Kidney (tissue), 13 donors: ENCODE measurements at regions not wholly inside any gene's neighbourhood (a gene's known extent, or its start where the extent isn't known, plus 50 kb on each side); places are given as distances from the start of the nearest gene placed in this dataset.
A peak's percentile ranks its signal among the peaks of the same experiment; 100 is the strongest.

Experiments used
- DNase-seq, 5 donors: peaks; one replicate each; pipeline ENCODE4 v3.0.0-alpha.2; 2013 to 2020
- FAIRE-seq: peaks from 2 replicates; lab custom pipeline; 2012; peaks lifted over from hg19 to GRCh38; lab: Jason Lieb, UNC
- H3K27ac ChIP-seq, 2 donors: one replicate each; pipeline ENCODE4 v1.7.0; 2013; ENCODE audit warnings: low read depth in 2 of 2, low read length in 2 of 2, inconsistent platforms in 1 of 2
- H3K27me3 ChIP-seq: one replicate; pipeline ENCODE4 v1.7.1; 2013; ENCODE audit warnings: low read length, inconsistent platforms; ENCODE audit not compliant: control insufficient read depth, insufficient read depth
- H3K36me3 ChIP-seq, 3 donors: one replicate each; pipeline versions ENCODE4 v1.7.0 to v1.7.1; 2013; ENCODE audit warnings: low read length in 3 of 3, control low read depth in 1 of 3, inconsistent platforms in 1 of 3; ENCODE audit not compliant: insufficient read depth in 3 of 3, control insufficient read depth in 2 of 3
- H3K4me1 ChIP-seq, 3 donors: one replicate each; pipeline versions ENCODE4 v1.7.0 to v1.7.1; 2013; ENCODE audit warnings: low read length in 3 of 3, inconsistent platforms in 1 of 3, low read depth in 1 of 3; ENCODE audit not compliant: control insufficient read depth in 2 of 3, insufficient read depth in 2 of 3
- H3K4me3 ChIP-seq, 3 donors: one replicate each; pipeline versions ENCODE4 v1.7.0 to v1.8.1; 2013; ENCODE audit warnings: low read length in 3 of 3, control low read depth in 1 of 3, inconsistent platforms in 1 of 3
- H3K9ac ChIP-seq, 3 donors: one replicate each; pipeline versions ENCODE4 v1.7.0 to v1.7.1; 2013; ENCODE audit warnings: low read length in 3 of 3, control low read depth in 1 of 3, inconsistent platforms in 1 of 3
- H3K9me3 ChIP-seq, 3 donors: one replicate each; pipeline versions ENCODE4 v1.7.0 to v1.7.1; 2013; ENCODE audit warnings: low read length in 3 of 3, control low read depth in 1 of 3, inconsistent platforms in 1 of 3; ENCODE audit not compliant: control insufficient read depth in 2 of 3, insufficient read depth in 1 of 3
- intact Hi-C: fragments of 100-400 bp; cut with DNase I; formaldehyde crosslinking; loops from one replicate; pipeline ENCODE4 v1.11.1; 2022
- TF ChIP-seq, protein P1 (sequence below): IDR thresholded peaks from 3 replicates; pipeline ENCODE4 v1.5.1; 2012; ENCODE audit warnings: mild to moderate bottlenecking, moderate library complexity, borderline replicate concordance; ENCODE audit not compliant: insufficient read depth; ENCODE audit errors: extremely low read depth
- donor health status: control.
- donor health status: control.
- donor health status: control.
- donor health status: control.
- donor health status: control.
- donor health status: DM: yes; HTN: yes; CAD: no.
- donor health status: Normal renal cell carcinoma (clear cell type).

DNA sequence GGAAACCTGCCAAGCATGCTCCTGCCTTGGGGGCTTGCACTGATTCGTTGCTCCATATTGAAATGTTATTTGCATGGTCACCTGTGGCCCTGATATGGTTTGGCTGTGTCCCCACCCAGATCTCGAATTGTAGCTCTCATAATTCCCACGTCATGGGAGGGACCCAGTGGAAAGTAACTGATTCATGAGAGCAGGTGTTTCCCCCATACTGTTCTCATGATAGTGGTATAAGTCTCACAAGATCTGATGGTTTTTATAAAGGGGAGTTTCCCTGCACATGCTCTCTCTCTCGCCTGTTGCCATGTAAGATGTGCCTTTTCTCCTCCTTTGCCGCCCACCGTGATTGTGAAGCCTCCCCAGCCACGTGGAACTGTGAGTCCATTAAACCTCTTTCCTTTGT lies 402.4 kb downstream of the ETS1 start:
- TF ChIP-seq, protein P1, sequence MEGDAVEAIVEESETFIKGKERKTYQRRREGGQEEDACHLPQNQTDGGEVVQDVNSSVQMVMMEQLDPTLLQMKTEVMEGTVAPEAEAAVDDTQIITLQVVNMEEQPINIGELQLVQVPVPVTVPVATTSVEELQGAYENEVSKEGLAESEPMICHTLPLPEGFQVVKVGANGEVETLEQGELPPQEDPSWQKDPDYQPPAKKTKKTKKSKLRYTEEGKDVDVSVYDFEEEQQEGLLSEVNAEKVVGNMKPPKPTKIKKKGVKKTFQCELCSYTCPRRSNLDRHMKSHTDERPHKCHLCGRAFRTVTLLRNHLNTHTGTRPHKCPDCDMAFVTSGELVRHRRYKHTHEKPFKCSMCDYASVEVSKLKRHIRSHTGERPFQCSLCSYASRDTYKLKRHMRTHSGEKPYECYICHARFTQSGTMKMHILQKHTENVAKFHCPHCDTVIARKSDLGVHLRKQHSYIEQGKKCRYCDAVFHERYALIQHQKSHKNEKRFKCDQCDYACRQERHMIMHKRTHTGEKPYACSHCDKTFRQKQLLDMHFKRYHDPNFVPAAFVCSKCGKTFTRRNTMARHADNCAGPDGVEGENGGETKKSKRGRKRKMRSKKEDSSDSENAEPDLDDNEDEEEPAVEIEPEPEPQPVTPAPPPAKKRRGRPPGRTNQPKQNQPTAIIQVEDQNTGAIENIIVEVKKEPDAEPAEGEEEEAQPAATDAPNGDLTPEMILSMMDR, result no peak
- no peak for FAIRE-seq
- DNase-seq, result no peak
- no peaks in the 10 kb centered on the region for H3K36me3 ChIP-seq
- H3K27ac ChIP-seq, result no peak overlapping the region
- H3K4me1 ChIP-seq, result no peaks in the 10 kb centered on the region
- H3K9me3 ChIP-seq, result no peaks in the 10 kb centered on the region
- H3K9ac ChIP-seq, result no peak overlapping the region
- H3K27me3 ChIP-seq, result no peaks in the 10 kb centered on the region
- intact Hi-C loops, result no loop called here
- no peak overlapping the region for H3K4me3 ChIP-seq

DNA sequence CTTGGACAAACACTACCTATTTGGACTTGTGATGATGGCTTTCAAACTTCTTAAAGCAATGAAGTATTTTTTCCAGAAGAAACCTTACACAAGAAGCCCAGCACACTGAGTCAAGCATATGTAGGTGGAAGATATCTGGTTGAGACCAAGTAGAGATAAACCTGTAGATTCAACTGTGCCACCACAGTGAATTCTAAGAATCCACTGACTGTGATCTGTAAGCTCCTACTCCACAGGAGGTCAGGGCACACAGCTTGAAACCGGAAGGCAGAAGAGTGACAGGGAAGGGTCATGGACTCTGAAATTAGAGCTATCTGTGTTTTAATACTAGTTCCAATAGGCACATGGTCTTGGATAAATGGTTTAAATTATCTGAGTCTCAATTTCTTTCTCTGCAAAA lies 404.5 kb downstream of the ETS1 start:
- H3K4me1 ChIP-seq, result peaks cover 0 to 6% (median 2%) of the 10 kb centered on the region in 3 donors
- H3K36me3 ChIP-seq, result no peaks in the 10 kb centered on the region
- FAIRE-seq (no peak), DNase-seq (no peak)
- TF ChIP-seq, protein P1, result no peak
- H3K9me3 ChIP-seq, result no peaks in the 10 kb centered on the region
- intact Hi-C loops, result no loop called here
- no peak overlapping the region for H3K27ac ChIP-seq
- H3K4me3 ChIP-seq, result no peak overlapping the region
- no peak overlapping the region for H3K9ac ChIP-seq
- no peaks in the 10 kb centered on the region for H3K27me3 ChIP-seq

DNA sequence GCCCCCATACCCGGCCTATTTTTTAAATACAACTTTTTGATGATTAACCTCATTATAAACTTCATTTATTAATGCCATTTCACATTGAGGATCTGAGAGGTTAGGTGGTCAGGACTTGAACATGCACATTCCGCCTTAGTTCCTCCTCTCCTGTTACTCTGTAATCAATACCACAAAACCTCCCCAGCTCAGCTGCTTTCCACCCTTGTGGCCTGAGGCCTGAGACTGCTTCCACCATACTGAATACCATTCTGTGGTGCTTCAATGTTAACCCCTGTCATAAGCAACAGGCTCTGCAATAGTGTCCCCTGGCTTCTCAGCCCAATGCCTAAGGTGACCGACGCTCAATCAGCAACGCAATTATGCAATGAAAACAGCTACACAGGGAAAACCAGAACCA lies 405.4 kb downstream of the ETS1 start:
- Histone ChIP-seq H3K27ac (no peak overlapping the region), H3K27me3 (no peaks in the 10 kb centered on the region), H3K4me1 (peaks cover 0 to 6% (median 2%) of the 10 kb centered on the region in 3 donors), H3K36me3 (no peaks in the 10 kb centered on the region), H3K9ac (no peak overlapping the region), H3K9me3 (no peaks in the 10 kb centered on the region), H3K4me3 (no peak overlapping the region)
- FAIRE-seq (no peak), DNase-seq (no peak)
- intact Hi-C loops, result no loop called here
- TF ChIP-seq, protein P1, result no peak

DNA sequence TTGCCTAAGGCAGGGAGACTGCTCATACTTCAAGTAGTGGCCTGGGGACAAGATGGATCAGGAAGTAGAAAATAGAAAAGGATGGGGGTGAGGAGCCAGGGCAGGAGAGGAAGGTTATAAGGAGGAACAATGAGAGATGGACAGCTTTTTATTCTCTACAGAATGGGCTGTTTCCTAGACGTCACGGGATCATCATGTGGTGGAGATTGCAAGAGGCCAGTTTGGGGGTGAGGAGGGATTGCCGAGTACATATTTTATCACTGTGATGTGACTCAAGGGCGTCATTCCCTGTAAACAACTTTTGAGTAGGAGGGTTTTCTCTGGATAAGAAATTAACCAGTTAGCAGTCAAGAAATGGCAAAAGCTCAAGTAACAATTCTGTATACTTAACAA lies 406.3 kb downstream of the ETS1 start:
- Histone ChIP-seq H3K4me1 (peaks cover 0 to 6% (median 2%) of the 10 kb centered on the region in 3 donors), H3K9ac (no peak overlapping the region), H3K9me3 (no peaks in the 10 kb centered on the region), H3K27me3 (no peaks in the 10 kb centered on the region), H3K36me3 (no peaks in the 10 kb centered on the region), H3K27ac (no peak overlapping the region), H3K4me3 (no peak overlapping the region)
- TF ChIP-seq, protein P1, result no peak
- DNase-seq (peak in 1 of 5 donors; percentile 69), FAIRE-seq (no peak)
- intact Hi-C loops, result no loop called here
